Epithelial cell of proximal tubule (primary cell): ENCODE measurements at regions not wholly inside any gene's neighbourhood (a gene's known extent, or its start where the extent isn't known, plus 50 kb on each side); places are given as distances from the start of the nearest gene placed in this dataset.

Source experiments
- DNase-seq: peaks from one replicate; pipeline ENCODE4 v3.0.0-alpha.2; 2011; ENCODE audit warnings: low read depth
- H3K4me3 ChIP-seq: 2 replicates; pipeline ENCODE4 v1.5.1; 2011; ENCODE audit warnings: low read depth, mild to moderate bottlenecking, low read length
- TF ChIP-seq, protein P1 (sequence below): conservative IDR thresholded peaks from 2 replicates; pipeline ENCODE4 v1.5.1; 2012; ENCODE audit warnings: low read depth, mild to moderate bottlenecking, low read length

DNA sequence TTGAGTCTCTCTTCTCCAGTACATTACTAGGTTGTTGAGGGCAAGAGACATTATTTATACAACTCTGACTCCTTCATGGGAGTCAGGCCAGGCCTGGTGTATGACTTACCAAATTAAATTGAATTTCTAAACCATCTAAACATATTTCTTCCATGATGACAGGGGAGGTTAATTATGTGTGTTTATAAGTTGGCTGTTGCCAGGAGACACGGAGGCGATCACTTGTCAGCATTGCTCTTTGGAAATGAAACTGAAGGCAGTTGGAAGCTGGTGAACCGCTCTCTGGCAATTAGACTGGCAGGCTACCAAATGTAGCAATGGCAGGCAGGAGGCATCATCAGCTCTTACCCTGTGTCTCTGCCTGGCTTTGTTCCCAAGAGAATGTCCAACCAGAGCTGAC lies 241.4 kb downstream of the KCNS3 start:
- TF ChIP-seq, protein P1, sequence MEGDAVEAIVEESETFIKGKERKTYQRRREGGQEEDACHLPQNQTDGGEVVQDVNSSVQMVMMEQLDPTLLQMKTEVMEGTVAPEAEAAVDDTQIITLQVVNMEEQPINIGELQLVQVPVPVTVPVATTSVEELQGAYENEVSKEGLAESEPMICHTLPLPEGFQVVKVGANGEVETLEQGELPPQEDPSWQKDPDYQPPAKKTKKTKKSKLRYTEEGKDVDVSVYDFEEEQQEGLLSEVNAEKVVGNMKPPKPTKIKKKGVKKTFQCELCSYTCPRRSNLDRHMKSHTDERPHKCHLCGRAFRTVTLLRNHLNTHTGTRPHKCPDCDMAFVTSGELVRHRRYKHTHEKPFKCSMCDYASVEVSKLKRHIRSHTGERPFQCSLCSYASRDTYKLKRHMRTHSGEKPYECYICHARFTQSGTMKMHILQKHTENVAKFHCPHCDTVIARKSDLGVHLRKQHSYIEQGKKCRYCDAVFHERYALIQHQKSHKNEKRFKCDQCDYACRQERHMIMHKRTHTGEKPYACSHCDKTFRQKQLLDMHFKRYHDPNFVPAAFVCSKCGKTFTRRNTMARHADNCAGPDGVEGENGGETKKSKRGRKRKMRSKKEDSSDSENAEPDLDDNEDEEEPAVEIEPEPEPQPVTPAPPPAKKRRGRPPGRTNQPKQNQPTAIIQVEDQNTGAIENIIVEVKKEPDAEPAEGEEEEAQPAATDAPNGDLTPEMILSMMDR: no peak
- DNase-seq: peak; percentile 30

DNA sequence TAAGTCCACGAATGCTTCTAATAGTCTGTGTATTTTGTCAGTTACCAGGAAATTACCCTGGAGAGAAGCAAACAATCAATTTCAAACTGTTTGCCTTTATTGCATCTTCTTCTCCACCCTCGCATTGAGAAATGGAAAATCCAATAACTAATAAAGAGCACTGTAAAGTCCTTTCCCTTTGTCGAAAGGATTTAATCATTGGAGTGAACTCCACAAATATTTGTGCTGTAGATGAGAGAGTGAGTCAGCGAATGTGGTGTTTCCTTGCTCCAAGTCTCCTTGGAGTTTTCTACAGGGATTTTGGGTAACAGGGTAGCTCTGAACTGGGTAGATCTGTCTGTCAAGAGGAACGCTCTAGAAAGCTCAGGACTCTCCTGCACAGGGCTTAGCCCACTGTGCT lies 240.2 kb downstream of the KCNS3 start:
- H3K4me3 ChIP-seq: no peak overlapping the region
- DNase-seq: no peak
- TF ChIP-seq, protein P1: no peak

More for the DNA sequence above, 241.4 kb downstream of the KCNS3 start:
- no peak overlapping the region for H3K4me3 ChIP-seq

DNA sequence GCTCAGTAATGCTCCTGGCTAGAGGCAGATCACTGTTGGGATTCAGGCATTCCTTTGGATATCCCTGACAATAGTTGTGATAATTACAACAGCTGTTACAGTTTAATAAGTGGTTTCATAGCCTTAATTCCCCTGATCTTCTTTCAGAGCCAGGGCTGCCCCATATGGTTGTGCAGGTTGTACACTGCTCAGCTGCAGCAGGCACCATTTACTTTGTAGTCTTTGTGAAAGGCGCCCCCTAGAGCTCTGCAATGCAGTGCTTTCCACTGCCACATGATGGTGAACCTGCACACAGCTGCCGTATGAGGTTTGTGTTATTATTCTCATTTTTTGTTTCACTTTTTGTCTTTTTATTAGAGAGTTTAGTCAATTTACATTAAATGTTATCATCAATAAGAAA lies 239.1 kb downstream of the KCNS3 start:
- no peak overlapping the region for H3K4me3 ChIP-seq
- DNase-seq: peak; percentile 22
- TF ChIP-seq, protein P1: peak; percentile 99

DNA sequence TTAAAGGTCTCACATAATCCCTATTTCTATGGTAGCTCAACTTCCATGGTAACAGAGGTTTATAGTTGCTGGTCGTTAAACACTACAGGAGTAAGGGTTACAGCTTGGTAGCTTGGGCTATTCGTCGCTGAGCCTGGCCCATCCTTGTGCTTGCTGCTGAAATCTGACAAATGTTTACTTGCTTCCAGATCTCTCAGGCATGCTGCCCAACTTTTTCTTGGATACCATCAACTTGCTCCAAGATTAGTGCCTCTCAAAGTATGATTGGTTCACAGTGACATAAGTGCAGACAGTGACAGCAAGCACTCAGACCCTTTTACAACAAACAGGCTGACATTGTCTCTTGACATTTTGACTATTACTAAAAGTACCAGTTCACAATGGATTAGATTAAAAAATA lies 231.8 kb downstream of the KCNS3 start:
- H3K4me3 ChIP-seq: no peak overlapping the region
- TF ChIP-seq, protein P1: no peak
- no peak for DNase-seq

DNA sequence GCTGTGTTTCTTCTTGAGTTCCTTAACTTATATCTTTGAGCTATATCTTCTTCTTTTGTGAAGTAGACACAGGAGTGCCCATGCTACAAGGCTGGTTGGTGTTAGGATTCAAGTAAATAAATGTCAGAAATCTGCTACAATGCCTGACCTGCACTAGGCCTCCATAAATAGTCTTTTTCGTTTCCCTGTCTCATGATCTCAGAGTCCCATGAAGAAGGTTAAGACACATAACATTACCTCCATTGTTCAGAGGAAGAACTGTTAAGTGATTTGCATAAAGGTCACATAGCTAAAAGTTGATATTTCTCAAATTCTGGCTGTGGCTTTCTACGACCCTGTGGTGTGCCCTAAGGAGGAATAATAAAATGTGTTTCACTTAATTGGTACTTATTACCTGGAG lies 228.4 kb downstream of the KCNS3 start:
- TF ChIP-seq, protein P1: no peak
- no peak for DNase-seq
- no peak overlapping the region for H3K4me3 ChIP-seq

DNA sequence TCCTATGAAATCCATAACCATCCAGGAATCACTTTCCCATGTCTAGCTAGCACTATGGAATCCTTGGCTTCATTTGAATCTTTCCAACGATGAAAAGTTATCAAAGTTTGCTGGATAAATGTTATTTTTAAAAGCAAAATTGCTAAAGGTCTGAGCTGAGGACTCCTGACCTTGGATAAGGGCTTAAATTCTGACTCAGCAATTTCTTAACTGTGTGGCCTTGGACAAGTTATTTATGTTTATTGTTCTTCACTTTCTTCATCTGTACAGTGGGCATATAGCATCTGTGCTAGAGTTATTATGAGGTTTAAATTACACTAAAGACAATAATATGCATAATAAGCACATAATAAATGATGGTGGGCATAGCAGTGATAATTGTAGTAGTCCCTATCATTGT lies 227.5 kb downstream of the KCNS3 start:
- no peak for DNase-seq
- no peak overlapping the region for H3K4me3 ChIP-seq
- TF ChIP-seq, protein P1: no peak

DNA sequence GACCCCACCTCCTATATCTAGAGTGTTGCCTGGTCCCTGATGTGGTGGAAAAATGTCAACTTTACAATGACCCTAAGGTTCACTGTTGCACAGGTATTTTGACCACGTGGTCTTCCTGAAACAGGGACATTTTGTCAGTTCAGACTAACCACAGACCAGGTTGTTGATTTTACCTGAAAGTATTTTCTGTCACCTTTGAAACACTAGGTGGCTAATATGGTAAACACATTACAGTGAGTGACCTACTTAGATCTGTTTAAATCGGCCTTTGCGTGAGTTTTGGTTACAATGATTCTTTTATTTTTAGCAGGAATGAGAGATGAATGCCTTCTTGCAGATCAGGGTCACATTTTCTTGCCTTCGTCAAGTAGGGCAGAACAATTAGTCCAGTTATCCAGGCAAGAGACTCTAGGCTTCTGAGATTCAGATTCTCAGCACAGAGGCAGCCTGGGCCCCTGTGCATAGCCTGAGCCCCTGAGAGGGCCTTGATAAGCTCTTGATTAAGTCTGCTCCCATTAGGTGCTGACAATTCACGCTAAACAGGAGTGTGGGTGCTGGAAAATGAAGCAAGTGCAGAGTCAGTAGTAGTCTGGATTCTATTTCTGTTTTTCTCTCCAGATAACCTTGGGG lies 226.2 kb downstream of the KCNS3 start:
- H3K4me3 ChIP-seq: no peak overlapping the region

More for the DNA sequence above, 226.2 kb downstream of the KCNS3 start:
- TF ChIP-seq, protein P1: no peak
- DNase-seq: no peak
